H9 (cell line): ENCODE measurements at regions not wholly inside any gene's neighbourhood (a gene's known extent, or its start where the extent isn't known, plus 50 kb on each side); places are given as distances from the start of the nearest gene placed in this dataset.

Source experiments
- DNase-seq: peaks from one replicate; pipeline ENCODE4 v3.0.0-alpha.2; 2017
- H2AFZ ChIP-seq: one replicate; pipeline ENCODE4 v1.6.1; 2013; ENCODE audit warnings: mild to moderate bottlenecking, low read length, control low read depth, moderate library complexity
- H2AK5ac ChIP-seq: 2 replicates; pipeline ENCODE4 v1.6.1; 2013; ENCODE audit warnings: low read length, control low read depth, mixed read lengths; ENCODE audit not compliant: insufficient read length
- H2BK120ac ChIP-seq: one replicate; pipeline ENCODE4 v1.6.1; 2013; ENCODE audit warnings: low read depth, mild to moderate bottlenecking, low read length, control low read depth, inconsistent platforms; ENCODE audit not compliant: poor library complexity, severe bottlenecking
- H2BK12ac ChIP-seq: 2 replicates; pipeline ENCODE4 v1.6.1; 2013; ENCODE audit warnings: low read length, control low read depth, mixed read lengths, low read depth; ENCODE audit not compliant: insufficient read length
- H2BK15ac ChIP-seq: 2 replicates; pipeline ENCODE4 v1.6.1; 2013; ENCODE audit warnings: low read depth, low read length, control low read depth
- H2BK20ac ChIP-seq: one replicate; pipeline ENCODE4 v1.6.1; 2013; ENCODE audit warnings: low read depth, mild to moderate bottlenecking, low read length, control low read depth, inconsistent platforms; ENCODE audit not compliant: poor library complexity, severe bottlenecking
- H2BK5ac ChIP-seq: 2 replicates; pipeline ENCODE4 v1.6.1; 2013; ENCODE audit warnings: low read length, control low read depth, mixed read lengths; ENCODE audit not compliant: insufficient read length
- H3K14ac ChIP-seq: 2 replicates; pipeline ENCODE4 v1.6.1; 2013; ENCODE audit warnings: low read length, control low read depth; ENCODE audit not compliant: insufficient read depth
- H3K18ac ChIP-seq: 2 replicates; pipeline ENCODE4 v1.6.1; 2013; ENCODE audit warnings: low read depth, mild to moderate bottlenecking, mixed read lengths, low read length, control low read depth; ENCODE audit not compliant: insufficient read length
- H3K23ac ChIP-seq: 2 replicates; pipeline ENCODE4 v1.6.1; 2013; ENCODE audit warnings: low read length, control low read depth, mixed read lengths, low read depth; ENCODE audit not compliant: insufficient read length
- H3K23me2 ChIP-seq: 2 replicates; pipeline ENCODE4 v1.6.1; 2013; ENCODE audit warnings: low read depth, mild to moderate bottlenecking, mixed read lengths, low read length, control low read depth; ENCODE audit not compliant: insufficient read length, poor library complexity, severe bottlenecking
- H3K27ac ChIP-seq: 2 replicates; pipeline ENCODE4 v1.5.1; 2013; ENCODE audit warnings: low read length, control low read depth, mixed read lengths, low read depth; ENCODE audit not compliant: insufficient read length
- H3K27me3 ChIP-seq: 2 replicates; pipeline ENCODE4 v1.6.1; 2013; ENCODE audit warnings: low read length, control low read depth, inconsistent platforms; ENCODE audit not compliant: insufficient read depth
- H3K4ac ChIP-seq: 2 replicates; pipeline ENCODE4 v1.6.1; 2013; ENCODE audit warnings: low read depth, mild to moderate bottlenecking, control low read depth, inconsistent platforms, low read length, moderate library complexity
- H3K4me1 ChIP-seq: 2 replicates; pipeline ENCODE4 v1.6.1; 2013; ENCODE audit warnings: low read length, control low read depth, inconsistent platforms; ENCODE audit not compliant: insufficient read depth
- H3K4me2 ChIP-seq: 2 replicates; pipeline ENCODE4 v1.6.1; 2013; ENCODE audit warnings: low read length, control low read depth, mixed read lengths; ENCODE audit not compliant: insufficient read length, insufficient read depth
- H3K56ac ChIP-seq: 2 replicates; pipeline ENCODE4 v1.6.1; 2013; ENCODE audit warnings: low read depth, mild to moderate bottlenecking, mixed read lengths, low read length, control low read depth; ENCODE audit not compliant: insufficient read length
- H3K79me1 ChIP-seq: 2 replicates; pipeline ENCODE4 v1.6.1; 2013; ENCODE audit warnings: low read depth, mild to moderate bottlenecking, moderate library complexity, low read length, control low read depth, inconsistent platforms; ENCODE audit not compliant: insufficient read depth, poor library complexity, severe bottlenecking
- H3K79me2 ChIP-seq: 2 replicates; pipeline ENCODE4 v1.6.1; 2013; ENCODE audit warnings: low read length, control low read depth, inconsistent platforms; ENCODE audit not compliant: insufficient read depth
- H3K9ac ChIP-seq: 2 replicates; pipeline ENCODE4 v1.6.1; 2013; ENCODE audit warnings: low read length, control low read depth, mixed read lengths; ENCODE audit not compliant: insufficient read length; ENCODE audit errors: extremely low read depth
- H3K9me3 ChIP-seq: one replicate; pipeline ENCODE4 v1.6.1; 2013; ENCODE audit warnings: low read depth, low read length, inconsistent platforms; ENCODE audit not compliant: control insufficient read depth
- H3T11ph ChIP-seq: one replicate; pipeline ENCODE4 v1.6.1; 2013; ENCODE audit warnings: mild to moderate bottlenecking, low read length, control low read depth, inconsistent platforms
- H4K20me1 ChIP-seq: one replicate; pipeline ENCODE4 v1.6.1; 2013; ENCODE audit not compliant: control insufficient read depth, insufficient read length, insufficient read depth
- H4K5ac ChIP-seq: 2 replicates; pipeline ENCODE4 v1.6.1; 2013; ENCODE audit warnings: low read depth, mild to moderate bottlenecking, mixed read lengths, low read length, control low read depth; ENCODE audit not compliant: insufficient read length
- H4K8ac ChIP-seq: replicated peaks from 2 replicates; pipeline ENCODE4 v1.6.1; 2013; ENCODE audit warnings: low read length, control low read depth, mixed read lengths, low read depth; ENCODE audit not compliant: insufficient read length
- H4K91ac ChIP-seq: 2 replicates; pipeline ENCODE4 v1.6.1; 2013; ENCODE audit warnings: low read depth, mild to moderate bottlenecking, moderate library complexity, mixed read lengths, low read length, control low read depth; ENCODE audit not compliant: insufficient read length
- H3K27ac Mint-ChIP-seq, 3 experiments: 2 replicates in 2 of 3; 3 replicates in 1 of 3; pipeline ENCODE4 v1.8.0; 2020 to 2021; ENCODE audit warnings: mixed read lengths in 3 of 3, mild to moderate bottlenecking in 1 of 3, moderate library complexity in 1 of 3
- H3K27me3 Mint-ChIP-seq: 2 replicates; pipeline ENCODE4 v1.8.0; 2021; ENCODE audit warnings: low read depth, mild to moderate bottlenecking, moderate library complexity, mixed read lengths
- H3K36me3 Mint-ChIP-seq, 3 experiments: 2 replicates in 2 of 3; 3 replicates in 1 of 3; pipeline ENCODE4 v1.8.0; 2020 to 2021; ENCODE audit warnings: low read depth in 3 of 3, mixed read lengths in 3 of 3; ENCODE audit not compliant: insufficient read depth in 1 of 3
- H3K4me1 Mint-ChIP-seq, 2 experiments: 2 replicates each; pipeline ENCODE4 v1.8.0; 2020; ENCODE audit warnings: mixed read lengths in 2 of 2
- H3K4me3 Mint-ChIP-seq, 2 experiments: 2 replicates in 1 of 2; 3 replicates in 1 of 2; pipeline ENCODE4 v1.8.0; 2020 to 2021; ENCODE audit warnings: mild to moderate bottlenecking in 2 of 2, mixed read lengths in 2 of 2, moderate library complexity in 1 of 2
- H3K9me3 Mint-ChIP-seq, 2 experiments: 2 replicates in 1 of 2; 3 replicates in 1 of 2; pipeline ENCODE4 v1.8.0; 2020; ENCODE audit warnings: mild to moderate bottlenecking in 2 of 2, mixed read lengths in 2 of 2, moderate library complexity in 1 of 2
- WGBS: extraction: QIAGEN DNeasy Blood & Tissue Kit; methylation state at CpG from one replicate; pipeline ENCODE4 v1.1.7; 2013; ENCODE audit warnings: missing lambda C conversion rate, low lambda C conversion rate, mixed read lengths; ENCODE audit not compliant: insufficient read length; ENCODE audit errors: extremely low coverage; 5-methylcytosine and 5-hydroxymethylcytosine counted together
- TF ChIP-seq, protein P1 (sequence below): fragments of 200-600 bp; sonication (generic); conservative IDR thresholded peaks from 3 replicates; pipeline ENCODE4 v1.8.0; 2021; ENCODE audit warnings: antibody characterized with exemption, mild to moderate bottlenecking

DNA sequence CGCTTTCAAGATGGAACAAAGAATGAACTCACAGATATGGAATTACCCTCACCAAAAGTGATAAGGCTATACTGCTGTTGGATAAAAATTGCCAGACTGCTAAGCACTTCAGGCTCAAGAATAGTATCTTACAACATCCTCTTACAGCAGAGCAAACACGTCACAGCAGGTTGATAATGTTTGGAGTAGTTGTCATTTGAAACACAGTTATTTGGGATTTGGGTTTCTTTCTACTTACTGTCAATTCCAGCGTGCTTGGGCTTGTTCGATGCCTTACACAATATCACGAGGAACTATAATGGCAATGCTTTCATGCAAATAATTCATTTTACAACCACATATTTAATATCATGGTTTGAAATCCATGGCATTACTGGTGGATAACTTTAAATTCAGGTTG is 1223.7 kb upstream of the AGA start:
- Histone ChIP-seq H3K79me2 (no peaks in the 10 kb centered on the region), H3K18ac (no peak overlapping the region), H4K8ac (no peak overlapping the region), H2BK5ac (no peak overlapping the region), H3K56ac (no peak overlapping the region), H3K14ac (no peak overlapping the region), H3K79me1 (no peaks in the 10 kb centered on the region), H3K9me3 (no peaks in the 10 kb centered on the region), H3T11ph (no peak overlapping the region), H2BK15ac (no peak overlapping the region), H2BK20ac (no peak overlapping the region), H2BK120ac (no peak overlapping the region), H4K5ac (no peak overlapping the region), H2AFZ (no peak overlapping the region), H3K9ac (no peak overlapping the region), H3K27me3 (no peaks in the 10 kb centered on the region), H3K4me2 (no peak overlapping the region), H2BK12ac (no peak overlapping the region), H2AK5ac (no peak overlapping the region), H3K4ac (no peak overlapping the region), H4K91ac (no peak overlapping the region), H4K20me1 (no peaks in the 10 kb centered on the region), H3K23ac (no peak overlapping the region), H3K4me1 (no peaks in the 10 kb centered on the region), H3K23me2 (no peaks in the 10 kb centered on the region), H3K27ac (no peak overlapping the region)
- H3K36me3 Mint-ChIP-seq = no peaks in the 10 kb centered on the region
- no peak overlapping the region for H3K4me3 Mint-ChIP-seq
- no peaks in the 10 kb centered on the region for H3K27me3 Mint-ChIP-seq
- peaks cover 3 to 7% of the 10 kb centered on the region in 2 experiments; a peak in 2 of 5 replicates for H3K9me3 Mint-ChIP-seq
- TF ChIP-seq, protein P1, sequence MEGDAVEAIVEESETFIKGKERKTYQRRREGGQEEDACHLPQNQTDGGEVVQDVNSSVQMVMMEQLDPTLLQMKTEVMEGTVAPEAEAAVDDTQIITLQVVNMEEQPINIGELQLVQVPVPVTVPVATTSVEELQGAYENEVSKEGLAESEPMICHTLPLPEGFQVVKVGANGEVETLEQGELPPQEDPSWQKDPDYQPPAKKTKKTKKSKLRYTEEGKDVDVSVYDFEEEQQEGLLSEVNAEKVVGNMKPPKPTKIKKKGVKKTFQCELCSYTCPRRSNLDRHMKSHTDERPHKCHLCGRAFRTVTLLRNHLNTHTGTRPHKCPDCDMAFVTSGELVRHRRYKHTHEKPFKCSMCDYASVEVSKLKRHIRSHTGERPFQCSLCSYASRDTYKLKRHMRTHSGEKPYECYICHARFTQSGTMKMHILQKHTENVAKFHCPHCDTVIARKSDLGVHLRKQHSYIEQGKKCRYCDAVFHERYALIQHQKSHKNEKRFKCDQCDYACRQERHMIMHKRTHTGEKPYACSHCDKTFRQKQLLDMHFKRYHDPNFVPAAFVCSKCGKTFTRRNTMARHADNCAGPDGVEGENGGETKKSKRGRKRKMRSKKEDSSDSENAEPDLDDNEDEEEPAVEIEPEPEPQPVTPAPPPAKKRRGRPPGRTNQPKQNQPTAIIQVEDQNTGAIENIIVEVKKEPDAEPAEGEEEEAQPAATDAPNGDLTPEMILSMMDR = no peak
- no CpG with 5 or more reads among the region's 5 CpGs for WGBS
- no peak overlapping the region for H3K27ac Mint-ChIP-seq
- no peak for DNase-seq
- no peaks in the 10 kb centered on the region for H3K4me1 Mint-ChIP-seq
